HepG2 (cell line): ENCODE measurements at regions not wholly inside any gene's neighbourhood (a gene's known extent, or its start where the extent isn't known, plus 50 kb on each side); places are given as distances from the start of the nearest gene placed in this dataset.

Source experiments
- ATAC-seq: fragments of 200-7000 bp; cut with Tn5 transposase; 3 replicates; pipeline ENCODE4 v1.9.1; 2020; ENCODE audit warnings: mild to moderate bottlenecking, moderate library complexity
- BruUV-seq: library from RNA; stranded (reverse); fragments of 400-500 nt; replicated peaks from 2 replicates; lab custom pipeline; 2021; lab: Mats Ljungman, UMichigan
- CTCF ChIA-PET: fragments of 300-600 bp; formaldehyde crosslinking; extraction: SDS; loops from one replicate; lab custom pipeline; 2021; ENCODE audit warnings: low total read pairs, inconsistent platforms, low intra/inter-chr PET ratio; lab: Yijun Ruan, JAX
- POLR2A ChIA-PET: fragments of 350-600 bp; sonication (Branson Sonifier 250); formaldehyde crosslinking; loops from one replicate; lab custom pipeline; 2020; ENCODE audit warnings: antibody characterized with exemption, inconsistent platforms; lab: Yijun Ruan, JAX
- DNase-seq: peaks from one replicate; pipeline ENCODE4 v3.0.0-alpha.2; 2015; ENCODE audit warnings: low spot score
- FAIRE-seq: peaks from 3 replicates; lab custom pipeline; 2011; peaks lifted over from hg19 to GRCh38; lab: Jason Lieb, UNC
- H2AFZ ChIP-seq: one replicate; pipeline ENCODE4 v1.6.1; 2011; ENCODE audit warnings: low read length, inconsistent platforms
- H3K27ac ChIP-seq: fragments of 300-600 bp; 3 replicates; pipeline ENCODE4 v1.8.0; 2011; ENCODE audit warnings: mixed run types, mild to moderate bottlenecking, mixed read lengths, low read length, inconsistent platforms; ENCODE audit not compliant: insufficient read depth; ENCODE audit errors: extremely low read length
- H3K27me3 ChIP-seq, 2 experiments: fragments of 200-600 bp in 1 of 2; 2 replicates in 1 of 2; 3 replicates in 1 of 2; pipeline versions ENCODE4 v1.6.0 to v1.8.0; 2011; ENCODE audit warnings: low read length in 2 of 2, mild to moderate bottlenecking in 2 of 2, moderate library complexity in 2 of 2, inconsistent platforms in 1 of 2; ENCODE audit not compliant: insufficient read depth in 2 of 2, control insufficient read depth in 1 of 2
- H3K36me3 ChIP-seq, 2 experiments: fragments of 200-600 bp in 1 of 2; replicated peaks in 1 of 2; 2 replicates in 1 of 2; 3 replicates in 1 of 2; pipeline versions ENCODE4 v1.5.1 to v1.8.0; 2011; ENCODE audit warnings: low read length in 2 of 2, inconsistent platforms in 1 of 2; ENCODE audit not compliant: insufficient read depth in 2 of 2, control insufficient read depth in 1 of 2
- H3K4me1 ChIP-seq: 2 replicates; pipeline ENCODE4 v1.5.1; 2012; ENCODE audit warnings: low read length, inconsistent platforms; ENCODE audit not compliant: insufficient read depth
- H3K4me2 ChIP-seq: 2 replicates; pipeline ENCODE4 v1.6.0; 2011; ENCODE audit warnings: low read depth, low read length, inconsistent platforms
- H3K4me3 ChIP-seq, 3 experiments: fragments of 200-600 bp in 1 of 3; sonication (generic), shearing (Covaris generic) in 1 of 3; replicated peaks in 1 of 3; 2 replicates each; pipeline ENCODE4 v1.5.1; 2011 to 2016; ENCODE audit warnings: low read length in 3 of 3, inconsistent platforms in 2 of 3, low read depth in 2 of 3, mild to moderate bottlenecking in 2 of 3, control low read depth in 1 of 3, mixed read lengths in 1 of 3; ENCODE audit not compliant: insufficient read depth in 1 of 3
- H3K79me2 ChIP-seq: one replicate; pipeline ENCODE4 v1.6.1; 2011; ENCODE audit warnings: low read length, inconsistent platforms; ENCODE audit not compliant: insufficient read depth
- H3K9ac ChIP-seq: 2 replicates; pipeline ENCODE4 v1.6.0; 2011; ENCODE audit warnings: mild to moderate bottlenecking, low read depth, low read length, inconsistent platforms; ENCODE audit not compliant: insufficient read depth
- H3K9me3 ChIP-seq: 2 replicates; pipeline ENCODE4 v1.5.1; 2012; ENCODE audit warnings: mild to moderate bottlenecking, low read length
- H4K20me1 ChIP-seq: 2 replicates; pipeline ENCODE4 v1.6.0; 2011; ENCODE audit warnings: inconsistent platforms, mild to moderate bottlenecking, low read length, moderate library complexity; ENCODE audit not compliant: insufficient read depth
- CBX1 ChIP-seq: IDR thresholded peaks from one replicate; pipeline ENCODE4 v1.6.1; 2016; ENCODE audit warnings: antibody characterized with exemption, low read depth
- ONECUT2 ChIP-seq: sonication (generic); formaldehyde crosslinking; IDR thresholded peaks from 2 replicates; pipeline ENCODE4 v1.4.0; 2020; ENCODE audit warnings: missing genetic modification reagents
- THAP7 ChIP-seq: sonication (generic); formaldehyde crosslinking; IDR thresholded peaks from 2 replicates; pipeline ENCODE4 v1.8.1; 2023; ENCODE audit warnings: mild to moderate bottlenecking, missing genetic modification reagents
- THYN1 ChIP-seq: sonication (generic); formaldehyde crosslinking; IDR thresholded peaks from 2 replicates; pipeline ENCODE4 v1.8.1; 2023; ENCODE audit warnings: low read depth, mild to moderate bottlenecking, moderate library complexity, missing genetic modification reagents, borderline replicate concordance
- ZNF382 ChIP-seq: sonication (generic); formaldehyde crosslinking; IDR thresholded peaks from 2 replicates; pipeline ENCODE4 v1.5.0; 2020; ENCODE audit warnings: missing genetic modification reagents, mild to moderate bottlenecking, borderline replicate concordance
- ZNF724P ChIP-seq: sonication (generic); formaldehyde crosslinking; IDR thresholded peaks from 2 replicates; pipeline ENCODE4 v1.8.0; 2022; ENCODE audit warnings: missing genetic modification reagents, borderline replicate concordance
- ZSCAN29 ChIP-seq: sonication (generic); formaldehyde crosslinking; conservative IDR thresholded peaks from 2 replicates; pipeline ENCODE4 v1.4.0; 2020; ENCODE audit warnings: mild to moderate bottlenecking, missing genetic modification reagents
- WGBS: methylation state at CpG from one replicate; pipeline ENCODE4 v1.1.6; 2017; ENCODE audit warnings: low lambda C conversion rate; 5-methylcytosine and 5-hydroxymethylcytosine counted together
- in situ Hi-C: cut with HindIII; loops from 2 replicates; pipeline ENCODE4 v1.10.0; 2017; ENCODE audit warnings: low pct_unique_long_range_greater_than_20kb; ENCODE audit not compliant: extremely low pct_ligation_motif_present
- intact Hi-C: fragments of 100-400 bp; cut with micrococcal nuclease; formaldehyde crosslinking; loops from one replicate; pipeline ENCODE4 v1.10.0; 2022; ENCODE audit not compliant: unreplicated experiment
- TF ChIP-seq, protein P1 (sequence below): sonication (generic); formaldehyde crosslinking; IDR thresholded peaks from 2 replicates; pipeline ENCODE4 v1.5.1; 2020; ENCODE audit warnings: missing genetic modification reagents, mild to moderate bottlenecking, borderline replicate concordance

DNA sequence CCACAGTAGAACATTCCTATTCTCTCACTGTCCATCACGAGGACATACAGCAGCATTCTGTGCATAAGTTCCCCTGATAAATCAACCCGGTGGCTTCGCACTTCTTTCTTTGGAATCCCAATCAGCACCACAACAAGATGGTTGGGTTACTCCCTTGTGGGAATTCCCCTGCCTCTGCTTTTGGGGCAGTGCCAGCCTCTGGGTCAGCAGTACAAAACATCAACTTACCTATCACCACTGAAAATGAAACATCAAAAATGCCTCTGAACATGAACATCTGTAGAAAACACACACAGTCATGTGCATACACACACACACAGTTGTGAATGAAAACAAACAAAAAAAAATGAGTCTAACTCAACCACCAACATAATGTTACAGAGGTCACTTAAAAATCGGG is 79.3 kb downstream of the KCNA4 start:
- Histone ChIP-seq H3K9me3 (peaks cover 65% of the 10 kb centered on the region), H3K27me3 (no peaks in the 10 kb centered on the region), H3K4me2 (no peak overlapping the region), H3K36me3 (no peaks in the 10 kb centered on the region), H3K4me1 (no peaks in the 10 kb centered on the region), H4K20me1 (no peaks in the 10 kb centered on the region), H2AFZ (no peak overlapping the region), H3K9ac (no peak overlapping the region), H3K79me2 (no peaks in the 10 kb centered on the region), H3K4me3 (no peak overlapping the region), H3K27ac (no peak overlapping the region)
- no peak for ATAC-seq
- ChIA-PET POLR2A (no interaction called here), CTCF (no interaction called here)
- no TSS peak for BruUV-seq
- WGBS: 3% methylated on average over 4 of the region's 4 CpGs
- no peak for TF ChIP-seq ZNF382 (CRISPR knock-in tag)
- in situ Hi-C loops (no loop called here), intact Hi-C loops (no loop called here)
- no peak for FAIRE-seq
- DNase-seq: no peak

GRCh38 chr11:29934115-29934638 is 82.7 kb downstream of the KCNA4 start:
- FAIRE-seq (no peak), ATAC-seq (no peak), DNase-seq (no peak)
- H3K9ac ChIP-seq: no peak overlapping the region
- H3K27me3 ChIP-seq: no peaks in the 10 kb centered on the region
- peaks cover 66% of the 10 kb centered on the region for H3K9me3 ChIP-seq
- H2AFZ ChIP-seq: no peak overlapping the region
- in situ Hi-C loops (no loop called here), intact Hi-C loops (no loop called here)
- no peaks in the 10 kb centered on the region for H3K36me3 ChIP-seq
- ChIA-PET CTCF (no interaction called here), POLR2A (no interaction called here)
- no peaks in the 10 kb centered on the region for H4K20me1 ChIP-seq
- H3K4me2 ChIP-seq: no peak overlapping the region
- H3K4me3 ChIP-seq: no peak overlapping the region
- TF ChIP-seq THYN1 (CRISPR knock-in tag): no peak
- TF ChIP-seq THAP7 (CRISPR knock-in tag): no peak
- no peak for TF ChIP-seq ZSCAN29 (CRISPR knock-in tag)
- no peak for TF ChIP-seq ONECUT2 (CRISPR knock-in tag)
- TF ChIP-seq, protein P1, sequence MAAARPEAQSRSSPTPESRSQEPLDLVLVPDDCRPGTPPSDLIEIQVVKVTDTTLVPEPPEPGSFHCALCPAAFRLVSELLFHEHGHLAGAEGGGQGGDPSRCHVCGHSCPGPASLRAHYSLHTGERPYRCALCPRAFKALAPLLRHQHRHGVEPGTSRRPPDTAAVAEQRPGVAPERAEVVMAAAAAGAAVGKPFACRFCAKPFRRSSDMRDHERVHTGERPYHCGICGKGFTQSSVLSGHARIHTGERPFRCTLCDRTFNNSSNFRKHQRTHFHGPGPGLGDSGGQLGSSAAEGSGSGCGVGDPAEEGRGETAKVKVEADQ (CRISPR knock-in tag): no peak
- no peak for TF ChIP-seq CBX1
- no peak for TF ChIP-seq ZNF724P (CRISPR knock-in tag)
- WGBS: 17% methylated on average over 6 of the region's 19 CpGs
- no TSS peak for BruUV-seq
- no peaks in the 10 kb centered on the region for H3K79me2 ChIP-seq
- H3K4me1 ChIP-seq: no peaks in the 10 kb centered on the region
- no peak overlapping the region for H3K27ac ChIP-seq
